ENCODE measurements at regions not wholly inside any gene's neighbourhood (a gene's known extent, or its start where the extent isn't known, plus 50 kb on each side); places are given as distances from the start of the nearest gene placed in this dataset.
A peak's percentile ranks its signal among the peaks of the same experiment; 100 is the strongest.
"Not testable (repeated sequence)": the region's sequence is repeated elsewhere in the genome, so short reads cannot be mapped to it uniquely, and the experiment has no call there.

- DNase-seq (ENCODE audit: low spot score), result peak; percentile 100
Observed at GRCh38 chr1:223992456-223993246, 121.3 kb upstream of the FBXO28 start.

GRCh38 chr1:223991297-223991857 is 122.5 kb upstream of the FBXO28 start:
- peak; percentile 43 for DNase-seq (ENCODE audit: low spot score)
- not testable (repeated sequence) for ATAC-seq

More at GRCh38 chr1:223992456-223993246, 121.3 kb upstream of the FBXO28 start:
- peak; percentile 98 for ATAC-seq

- ATAC-seq, result not testable (repeated sequence)
Observed at GRCh38 chr1:223961985-223962384, 116.2 kb upstream of the TP53BP2 start.

GRCh38 chr1:223952801-223953200 is 107.1 kb upstream of the TP53BP2 start:
- ATAC-seq; DNase-seq (ENCODE audit: low spot score): not testable (repeated sequence)

More at GRCh38 chr1:223961985-223962384, 116.2 kb upstream of the TP53BP2 start:
- not testable (repeated sequence) for DNase-seq (ENCODE audit: low spot score)

GRCh38 chr1:223951551-223951950 is 105.8 kb upstream of the TP53BP2 start:
- not testable (repeated sequence) for DNase-seq (ENCODE audit: low spot score); ATAC-seq

- not testable (repeated sequence) for ATAC-seq; DNase-seq (ENCODE audit: low spot score)
Observed at GRCh38 chr1:223949944-223950343, 104.2 kb upstream of the TP53BP2 start.

- ATAC-seq; DNase-seq (ENCODE audit: low spot score): not testable (repeated sequence)
Observed at GRCh38 chr1:223948041-223948440, 102.3 kb upstream of the TP53BP2 start.

- not testable (repeated sequence) for ATAC-seq; DNase-seq (ENCODE audit: low spot score)
Observed at GRCh38 chr1:223936592-223936991, 90.8 kb upstream of the TP53BP2 start.

- not testable (repeated sequence) for ATAC-seq; DNase-seq (ENCODE audit: low spot score)
Observed at GRCh38 chr1:223931476-223931875, 85.7 kb upstream of the TP53BP2 start.

GRCh38 chr1:223920805-223921204 is 75.1 kb upstream of the TP53BP2 start:
- DNase-seq (ENCODE audit: low spot score), result peak; percentile 54
- not testable (repeated sequence) for ATAC-seq

- not testable (repeated sequence) for ATAC-seq; DNase-seq (ENCODE audit: low spot score)
Observed at GRCh38 chr1:223915476-223915875, 69.7 kb upstream of the TP53BP2 start.

- not testable (repeated sequence) for ATAC-seq; DNase-seq (ENCODE audit: low spot score)
Observed at GRCh38 chr1:223913715-223914114, 68.0 kb upstream of the TP53BP2 start.

GRCh38 chr1:223907943-223908587 is 62.3 kb upstream of the TP53BP2 start:
- not testable (repeated sequence) for ATAC-seq; DNase-seq (ENCODE audit: low spot score)

GRCh38 chr1:223903221-223903620 is 57.5 kb upstream of the TP53BP2 start:
- not testable (repeated sequence) for DNase-seq (ENCODE audit: low spot score); ATAC-seq

GRCh38 chr1:223899775-223900174 is 54.0 kb upstream of the TP53BP2 start:
- not testable (repeated sequence) for DNase-seq (ENCODE audit: low spot score); ATAC-seq

- not testable (repeated sequence) for DNase-seq (ENCODE audit: low spot score)
Observed at GRCh38 chr1:223897097-223897496, 51.4 kb upstream of the TP53BP2 start.

GRCh38 chr1:223895950-223896349 is 50.2 kb upstream of the TP53BP2 start:
- not testable (repeated sequence) for ATAC-seq; DNase-seq (ENCODE audit: low spot score)

More at GRCh38 chr1:223897097-223897496, 51.4 kb upstream of the TP53BP2 start:
- not testable (repeated sequence) for ATAC-seq
